ENCODE measurements at regions not wholly inside any gene's neighbourhood (a gene's known extent, or its start where the extent isn't known, plus 50 kb on each side); places are given as distances from the start of the nearest gene placed in this dataset.

DNA sequence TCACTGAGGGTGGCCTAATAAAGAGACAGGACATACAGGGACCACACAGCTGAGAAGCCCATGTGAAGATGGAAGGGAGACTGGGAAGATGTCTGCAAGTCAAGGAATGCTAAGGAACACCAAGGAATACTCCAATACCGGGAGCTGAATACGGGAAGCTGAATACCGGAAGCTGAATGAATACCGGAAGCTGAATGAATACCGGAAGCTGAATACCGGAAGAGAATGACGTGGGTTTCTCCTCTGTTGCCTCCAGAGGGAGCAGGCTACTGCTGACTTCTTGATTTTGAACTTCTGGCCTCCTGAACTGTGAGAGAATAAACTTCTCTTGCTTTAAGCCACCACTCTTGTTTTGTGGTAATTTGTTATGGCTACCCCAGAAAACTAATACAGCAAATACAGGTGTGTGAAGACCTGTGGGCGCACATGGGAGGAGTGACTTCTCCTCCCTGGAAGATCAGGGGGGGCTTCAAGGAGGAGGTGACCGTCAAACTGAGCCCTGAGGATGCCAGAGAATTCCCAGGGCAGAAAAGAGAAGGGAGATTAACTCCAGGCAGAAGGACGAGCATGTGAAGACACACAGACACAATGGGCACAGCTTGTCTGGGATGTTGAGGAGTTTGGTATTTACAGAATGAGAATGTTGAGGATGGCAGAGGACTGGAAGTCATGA is 259.9 kb downstream of the IRF8 start:
- peaks cover 3% of the 10 kb centered on the region for H3K27me3 Mint-ChIP-seq (ENCODE audit: insufficient read depth, unreplicated experiment)
- DNase-seq = no peak
- Histone ChIP-seq H3K9me3 (no peaks in the 10 kb centered on the region; the same call in 1 of the 2 replicates), H3K4me1 (no peaks in the 10 kb centered on the region), H3K36me3 (ENCODE audit: control insufficient read depth, insufficient read depth, low read length) (no peaks in the 10 kb centered on the region), H3K27me3 (replicated peaks; ENCODE audit: control insufficient read depth, insufficient read depth, low read length) (no peaks in the 10 kb centered on the region), H3K4me3 (ENCODE audit: low read depth, low read length) (no peak overlapping the region)
- TF ChIP-seq, protein P1, sequence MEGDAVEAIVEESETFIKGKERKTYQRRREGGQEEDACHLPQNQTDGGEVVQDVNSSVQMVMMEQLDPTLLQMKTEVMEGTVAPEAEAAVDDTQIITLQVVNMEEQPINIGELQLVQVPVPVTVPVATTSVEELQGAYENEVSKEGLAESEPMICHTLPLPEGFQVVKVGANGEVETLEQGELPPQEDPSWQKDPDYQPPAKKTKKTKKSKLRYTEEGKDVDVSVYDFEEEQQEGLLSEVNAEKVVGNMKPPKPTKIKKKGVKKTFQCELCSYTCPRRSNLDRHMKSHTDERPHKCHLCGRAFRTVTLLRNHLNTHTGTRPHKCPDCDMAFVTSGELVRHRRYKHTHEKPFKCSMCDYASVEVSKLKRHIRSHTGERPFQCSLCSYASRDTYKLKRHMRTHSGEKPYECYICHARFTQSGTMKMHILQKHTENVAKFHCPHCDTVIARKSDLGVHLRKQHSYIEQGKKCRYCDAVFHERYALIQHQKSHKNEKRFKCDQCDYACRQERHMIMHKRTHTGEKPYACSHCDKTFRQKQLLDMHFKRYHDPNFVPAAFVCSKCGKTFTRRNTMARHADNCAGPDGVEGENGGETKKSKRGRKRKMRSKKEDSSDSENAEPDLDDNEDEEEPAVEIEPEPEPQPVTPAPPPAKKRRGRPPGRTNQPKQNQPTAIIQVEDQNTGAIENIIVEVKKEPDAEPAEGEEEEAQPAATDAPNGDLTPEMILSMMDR (IDR thresholded peaks at IDR 0.05; ENCODE audit: insufficient read depth in 1 of 2, low read depth in 1 of 2, low read length in 1 of 2, severe bottlenecking in 1 of 2, unreplicated experiment in 1 of 2) = no peak
- H3K36me3 Mint-ChIP-seq (ENCODE audit: insufficient read depth, unreplicated experiment) = no peaks in the 10 kb centered on the region
- no TSS peak for BruUV-seq (replicated peaks)
- intact Hi-C loops (cut with micrococcal nuclease; ENCODE audit: unreplicated experiment) = no loop called here
- POLR2A ChIA-PET = no interaction called here
- CTCF ChIA-PET = interaction anchor here (0.5 kb wide), 1 partner anchor 225 kb away, joined by 4 read pairs; no protein-coding TSS in a partner anchor
- no peak overlapping the region for H3K4me3 Mint-ChIP-seq (ENCODE audit: unreplicated experiment)
- peaks cover 7% of the 10 kb centered on the region for H3K9me3 Mint-ChIP-seq (ENCODE audit: unreplicated experiment)
- no peaks in the 10 kb centered on the region for H3K4me1 Mint-ChIP-seq (ENCODE audit: low read depth, unreplicated experiment)
- no peak overlapping the region for H3K27ac Mint-ChIP-seq (ENCODE audit: unreplicated experiment)

DNA sequence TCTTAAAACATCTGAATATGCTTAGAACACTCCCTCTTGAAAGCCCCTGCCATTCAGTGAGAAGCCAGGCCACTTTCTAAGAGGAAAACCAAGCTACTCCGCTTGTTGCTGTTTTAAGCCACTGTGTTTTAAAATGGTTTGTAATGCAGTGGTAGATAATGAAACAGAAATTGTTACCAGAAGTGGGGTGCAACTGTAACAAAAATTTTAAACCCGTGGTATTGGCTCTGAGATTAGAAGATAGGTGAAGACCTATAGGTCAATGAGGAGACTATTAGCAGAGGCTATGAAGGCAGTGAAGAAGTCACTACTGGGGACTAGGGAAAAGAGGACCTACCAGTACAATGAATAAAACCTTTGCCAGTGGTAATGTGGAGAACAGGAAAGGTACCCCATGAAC is 266.5 kb downstream of the IRF8 start:
- peaks cover 10% of the 10 kb centered on the region for H3K27me3 Mint-ChIP-seq (ENCODE audit: insufficient read depth, unreplicated experiment)
- H3K9me3 Mint-ChIP-seq (ENCODE audit: unreplicated experiment) = peaks cover 10% of the 10 kb centered on the region
- DNase-seq = no peak
- Histone ChIP-seq H3K9me3 (peaks cover 11% of the 10 kb centered on the region), H3K27me3 (replicated peaks; ENCODE audit: control insufficient read depth, insufficient read depth, low read length) (no peaks in the 10 kb centered on the region), H3K36me3 (ENCODE audit: control insufficient read depth, insufficient read depth, low read length) (no peaks in the 10 kb centered on the region), H3K4me1 (no peaks in the 10 kb centered on the region), H3K4me3 (ENCODE audit: low read depth, low read length) (no peak overlapping the region)
- H3K4me1 Mint-ChIP-seq (ENCODE audit: low read depth, unreplicated experiment) = no peaks in the 10 kb centered on the region
- no TSS peak for BruUV-seq (replicated peaks)
- no peaks in the 10 kb centered on the region for H3K36me3 Mint-ChIP-seq (ENCODE audit: insufficient read depth, unreplicated experiment)
- H3K4me3 Mint-ChIP-seq (ENCODE audit: unreplicated experiment) = no peak overlapping the region
- H3K27ac Mint-ChIP-seq (ENCODE audit: unreplicated experiment) = no peak overlapping the region
- intact Hi-C loops (cut with micrococcal nuclease; ENCODE audit: unreplicated experiment) = no loop called here
- CTCF ChIA-PET = no interaction called here
- TF ChIP-seq, protein P1 (IDR thresholded peaks at IDR 0.05; ENCODE audit: insufficient read depth in 1 of 2, low read depth in 1 of 2, low read length in 1 of 2, severe bottlenecking in 1 of 2, unreplicated experiment in 1 of 2) = no peak
- POLR2A ChIA-PET = no interaction called here

DNA sequence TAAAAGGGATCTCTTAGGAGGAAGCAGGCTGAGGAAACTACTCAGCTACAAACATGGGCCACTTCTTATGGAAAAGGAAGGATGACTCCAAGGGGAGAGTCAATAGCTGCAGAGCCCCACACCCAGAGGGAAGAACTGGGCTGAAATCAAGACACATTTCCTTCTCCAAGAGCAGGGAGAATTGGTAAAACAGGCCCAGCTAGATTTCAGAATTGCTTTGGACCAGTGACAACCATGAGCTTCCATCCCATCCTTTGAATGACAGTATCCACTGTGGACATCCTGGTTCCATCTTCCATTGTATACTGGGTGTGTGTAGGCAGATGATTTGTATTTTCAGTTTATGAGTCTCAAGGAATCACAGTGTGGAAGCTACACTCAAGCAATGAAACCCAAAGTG is 267.5 kb downstream of the IRF8 start:
- no peaks in the 10 kb centered on the region for H3K36me3 ChIP-seq (ENCODE audit: control insufficient read depth, insufficient read depth, low read length)
- peaks cover 11% of the 10 kb centered on the region for H3K9me3 ChIP-seq
- intact Hi-C loops (cut with micrococcal nuclease; ENCODE audit: unreplicated experiment) = no loop called here
- POLR2A ChIA-PET = no interaction called here
- H3K27me3 ChIP-seq (replicated peaks; ENCODE audit: control insufficient read depth, insufficient read depth, low read length) = no peaks in the 10 kb centered on the region
- H3K27me3 Mint-ChIP-seq (ENCODE audit: insufficient read depth, unreplicated experiment) = peaks cover 14% of the 10 kb centered on the region
- no peak overlapping the region for H3K27ac Mint-ChIP-seq (ENCODE audit: unreplicated experiment)
- no peaks in the 10 kb centered on the region for H3K36me3 Mint-ChIP-seq (ENCODE audit: insufficient read depth, unreplicated experiment)
- no peaks in the 10 kb centered on the region for H3K4me1 Mint-ChIP-seq (ENCODE audit: low read depth, unreplicated experiment)
- H3K4me3 ChIP-seq (ENCODE audit: low read depth, low read length) = no peak overlapping the region
- TF ChIP-seq, protein P1 (IDR thresholded peaks at IDR 0.05; ENCODE audit: insufficient read depth in 1 of 2, low read depth in 1 of 2, low read length in 1 of 2, severe bottlenecking in 1 of 2, unreplicated experiment in 1 of 2) = no peak
- H3K9me3 Mint-ChIP-seq (ENCODE audit: unreplicated experiment) = peaks cover 10% of the 10 kb centered on the region
- CTCF ChIA-PET = no interaction called here
- DNase-seq = no peak
- BruUV-seq (replicated peaks) = no TSS peak
- H3K4me1 ChIP-seq = no peaks in the 10 kb centered on the region
- no peak overlapping the region for H3K4me3 Mint-ChIP-seq (ENCODE audit: unreplicated experiment)
